Activated T-helper 17 cell treated with anti-CD3 and anti-CD28 coated beads, Interleukin-2, amount 50 U/mL, for 72 hours (primary cell): ENCODE measurements at regions not wholly inside any gene's neighbourhood (a gene's known extent, or its start where the extent isn't known, plus 50 kb on each side); places are given as distances from the start of the nearest gene placed in this dataset.

Source experiments
- ATAC-seq: fragments of 150-1000 bp; cut with Tn5 transposase; replicated peaks from 2 replicates; pipeline ENCODE4 v1.10.0; 2021; ENCODE audit warnings: mild to moderate bottlenecking, moderate library complexity
- H3K27ac Mint-ChIP-seq: one replicate; pipeline ENCODE4 v1.8.0; 2022; ENCODE audit warnings: mixed read lengths
- H3K27me3 Mint-ChIP-seq: one replicate; pipeline ENCODE4 v1.8.0; 2022; ENCODE audit warnings: mixed read lengths
- H3K36me3 Mint-ChIP-seq: one replicate; pipeline ENCODE4 v1.8.0; 2022; ENCODE audit warnings: low read depth, mild to moderate bottlenecking, mixed read lengths
- H3K4me1 Mint-ChIP-seq: one replicate; pipeline ENCODE4 v1.8.0; 2022; ENCODE audit warnings: mixed read lengths
- H3K4me3 Mint-ChIP-seq: one replicate; pipeline ENCODE4 v1.8.0; 2022; ENCODE audit warnings: mild to moderate bottlenecking, mixed read lengths
- H3K9me3 Mint-ChIP-seq: one replicate; pipeline ENCODE4 v1.8.0; 2022; ENCODE audit warnings: mixed read lengths

GRCh38 chr11:32161293-32161692, 70.4 kb downstream of the RCN1 start:
- H3K4me3 Mint-ChIP-seq: no peak overlapping the region
- H3K4me1 Mint-ChIP-seq: no peaks in the 10 kb centered on the region
- H3K27ac Mint-ChIP-seq: no peak overlapping the region
- H3K9me3 Mint-ChIP-seq: no peaks in the 10 kb centered on the region
- H3K27me3 Mint-ChIP-seq: peaks cover 21% of the 10 kb centered on the region
- no peaks in the 10 kb centered on the region for H3K36me3 Mint-ChIP-seq
- ATAC-seq: no peak

GRCh38 chr11:32162351-32162750, 71.5 kb downstream of the RCN1 start:
- H3K27me3 Mint-ChIP-seq: peaks cover 22% of the 10 kb centered on the region
- H3K4me1 Mint-ChIP-seq: no peaks in the 10 kb centered on the region
- ATAC-seq: no peak
- no peaks in the 10 kb centered on the region for H3K36me3 Mint-ChIP-seq
- H3K4me3 Mint-ChIP-seq: no peak overlapping the region
- no peak overlapping the region for H3K27ac Mint-ChIP-seq
- peaks cover 3% of the 10 kb centered on the region for H3K9me3 Mint-ChIP-seq

- Mint-ChIP-seq H3K4me3 (no peak overlapping the region), H3K9me3 (peaks cover 3% of the 10 kb centered on the region), H3K4me1 (no peaks in the 10 kb centered on the region), H3K27me3 (peaks cover 22% of the 10 kb centered on the region), H3K36me3 (no peaks in the 10 kb centered on the region), H3K27ac (no peak overlapping the region)
- ATAC-seq: no peak
Observed at GRCh38 chr11:32162906-32163305, 72.0 kb downstream of the RCN1 start.

- H3K4me1 Mint-ChIP-seq: peaks cover 3% of the 10 kb centered on the region
- no peak for ATAC-seq
- H3K9me3 Mint-ChIP-seq: peaks cover 3% of the 10 kb centered on the region
- no peak overlapping the region for H3K4me3 Mint-ChIP-seq
- peaks cover 22% of the 10 kb centered on the region for H3K27me3 Mint-ChIP-seq
- H3K27ac Mint-ChIP-seq: no peak overlapping the region
- H3K36me3 Mint-ChIP-seq: no peaks in the 10 kb centered on the region
Observed at GRCh38 chr11:32163557-32163956, 72.7 kb downstream of the RCN1 start.

GRCh38 chr11:32164836-32165235, 74.0 kb downstream of the RCN1 start:
- H3K4me1 Mint-ChIP-seq: peaks cover 6% of the 10 kb centered on the region
- no peak overlapping the region for H3K27ac Mint-ChIP-seq

GRCh38 chr11:32168924-32169323, 78.0 kb downstream of the RCN1 start:
- Mint-ChIP-seq H3K36me3 (no peaks in the 10 kb centered on the region), H3K4me1 (peaks cover 6% of the 10 kb centered on the region), H3K27me3 (peaks cover 6% of the 10 kb centered on the region), H3K27ac (no peak overlapping the region), H3K4me3 (no peak overlapping the region), H3K9me3 (peaks cover 3% of the 10 kb centered on the region)
- peak; percentile 19 for ATAC-seq

More at GRCh38 chr11:32164836-32165235, 74.0 kb downstream of the RCN1 start:
- Mint-ChIP-seq H3K27me3 (peaks cover 15% of the 10 kb centered on the region), H3K36me3 (no peaks in the 10 kb centered on the region), H3K9me3 (peaks cover 3% of the 10 kb centered on the region), H3K4me3 (no peak overlapping the region)
- no peak for ATAC-seq

- H3K27me3 Mint-ChIP-seq: peaks cover 5% of the 10 kb centered on the region
- no peak for ATAC-seq
Observed at GRCh38 chr11:32171445-32171844, 80.6 kb downstream of the RCN1 start.

GRCh38 chr11:32172041-32172847, 81.4 kb downstream of the RCN1 start:
- H3K36me3 Mint-ChIP-seq: no peaks in the 10 kb centered on the region
- H3K4me3 Mint-ChIP-seq: no peak overlapping the region
- H3K4me1 Mint-ChIP-seq: peaks cover 6% of the 10 kb centered on the region
- ATAC-seq: no peak
- no peaks in the 10 kb centered on the region for H3K9me3 Mint-ChIP-seq
- peaks cover 3% of the 10 kb centered on the region for H3K27me3 Mint-ChIP-seq
- H3K27ac Mint-ChIP-seq: no peak overlapping the region

More at GRCh38 chr11:32171445-32171844, 80.6 kb downstream of the RCN1 start:
- H3K4me3 Mint-ChIP-seq: no peak overlapping the region
- peaks cover 6% of the 10 kb centered on the region for H3K4me1 Mint-ChIP-seq
- H3K9me3 Mint-ChIP-seq: peaks cover 2% of the 10 kb centered on the region
- H3K27ac Mint-ChIP-seq: no peak overlapping the region
- no peaks in the 10 kb centered on the region for H3K36me3 Mint-ChIP-seq

- peak; percentile 37 for ATAC-seq
- no peak overlapping the region for H3K4me3 Mint-ChIP-seq
Observed at GRCh38 chr11:32172848-32173834, 82.3 kb downstream of the RCN1 start.

GRCh38 chr11:32173977-32174376, 83.1 kb downstream of the RCN1 start:
- Mint-ChIP-seq H3K4me1 (no peaks in the 10 kb centered on the region), H3K27ac (no peak overlapping the region), H3K27me3 (peaks cover 12% of the 10 kb centered on the region), H3K4me3 (no peak overlapping the region), H3K9me3 (no peaks in the 10 kb centered on the region), H3K36me3 (no peaks in the 10 kb centered on the region)
- no peak for ATAC-seq

More at GRCh38 chr11:32172848-32173834, 82.3 kb downstream of the RCN1 start:
- peaks cover 6% of the 10 kb centered on the region for H3K27me3 Mint-ChIP-seq
- H3K4me1 Mint-ChIP-seq: peaks cover 6% of the 10 kb centered on the region
- no peaks in the 10 kb centered on the region for H3K9me3 Mint-ChIP-seq
- no peaks in the 10 kb centered on the region for H3K36me3 Mint-ChIP-seq
- H3K27ac Mint-ChIP-seq: no peak overlapping the region

- ATAC-seq: peak; percentile 77
- H3K36me3 Mint-ChIP-seq: no peaks in the 10 kb centered on the region
- no peaks in the 10 kb centered on the region for H3K4me1 Mint-ChIP-seq
Observed at GRCh38 chr11:32176223-32176934, 85.5 kb downstream of the RCN1 start.

GRCh38 chr11:32178692-32179091, 87.8 kb downstream of the RCN1 start:
- H3K4me3 Mint-ChIP-seq: no peak overlapping the region
- no peaks in the 10 kb centered on the region for H3K9me3 Mint-ChIP-seq
- no peak for ATAC-seq
- no peaks in the 10 kb centered on the region for H3K4me1 Mint-ChIP-seq
- H3K27ac Mint-ChIP-seq: no peak overlapping the region
- H3K27me3 Mint-ChIP-seq: peaks cover 19% of the 10 kb centered on the region
- no peaks in the 10 kb centered on the region for H3K36me3 Mint-ChIP-seq

More at GRCh38 chr11:32176223-32176934, 85.5 kb downstream of the RCN1 start:
- Mint-ChIP-seq H3K4me3 (no peak overlapping the region), H3K27ac (no peak overlapping the region), H3K9me3 (no peaks in the 10 kb centered on the region), H3K27me3 (peaks cover 16% of the 10 kb centered on the region)

GRCh38 chr11:32183512-32183911, 92.6 kb downstream of the RCN1 start:
- Mint-ChIP-seq H3K9me3 (no peaks in the 10 kb centered on the region), H3K36me3 (no peaks in the 10 kb centered on the region), H3K27ac (no peak overlapping the region), H3K4me1 (no peaks in the 10 kb centered on the region), H3K27me3 (peaks cover 21% of the 10 kb centered on the region), H3K4me3 (no peak overlapping the region)
- no peak for ATAC-seq

- Mint-ChIP-seq H3K27ac (no peak overlapping the region), H3K4me1 (no peaks in the 10 kb centered on the region), H3K9me3 (no peaks in the 10 kb centered on the region), H3K36me3 (no peaks in the 10 kb centered on the region), H3K4me3 (no peak overlapping the region), H3K27me3 (peaks cover 18% of the 10 kb centered on the region)
- ATAC-seq: no peak
Observed at GRCh38 chr11:32184041-32184722, 93.3 kb downstream of the RCN1 start.
